ENCODE measurements at regions not wholly inside any gene's neighbourhood (a gene's known extent, or its start where the extent isn't known, plus 50 kb on each side); places are given as distances from the start of the nearest gene placed in this dataset.

DNA sequence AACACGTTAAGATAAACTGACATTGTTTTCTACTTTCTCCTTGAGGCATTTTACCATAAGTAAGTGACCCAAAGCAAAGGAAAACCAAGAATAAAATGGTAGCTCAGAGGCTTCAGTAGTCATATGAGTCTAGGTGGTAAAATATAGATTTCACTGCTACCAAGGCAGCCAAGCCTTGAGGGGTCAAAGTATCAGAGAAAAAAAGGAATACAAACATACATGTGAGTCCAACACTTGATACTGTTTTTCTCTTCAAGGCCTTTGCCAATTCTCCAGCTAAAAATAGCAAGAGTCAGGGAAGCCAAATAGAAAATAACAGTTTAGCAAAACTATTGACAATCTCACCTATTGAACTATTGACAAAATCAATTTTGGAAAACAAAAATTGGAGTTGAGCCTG lies 925.9 kb downstream of the BCL11A start:
- H3K9ac ChIP-seq (ENCODE audit: low read depth in 1 of 3, low read length in 3 of 3) = no peak overlapping the region
- H3K36me3 ChIP-seq (ENCODE audit: control insufficient read depth in 3 of 3, insufficient read depth in 3 of 3, low read length in 3 of 3) = no peaks in the 10 kb centered on the region
- no peak overlapping the region for H3K27ac ChIP-seq (ENCODE audit: low read depth, low read length)
- no peaks in the 10 kb centered on the region for H3K27me3 ChIP-seq (ENCODE audit: control insufficient read depth in 3 of 3, insufficient read depth in 3 of 3, low read length in 3 of 3)
- no peak overlapping the region for H3K4me3 ChIP-seq (ENCODE audit: low read length in 3 of 3)
- H3K4me1 ChIP-seq (ENCODE audit: control insufficient read depth in 3 of 3, insufficient read depth in 3 of 3, low read length in 3 of 3) = peaks cover 0 to 5% (median 0%) of the 10 kb centered on the region in 3 donors
- peaks cover 0 to 3% (median 0%) of the 10 kb centered on the region in 3 donors for H3K9me3 ChIP-seq (ENCODE audit: control insufficient read depth in 3 of 3, low read length in 3 of 3)

GRCh38 chr2:59622599-59623308 lies 930.7 kb downstream of the BCL11A start:
- no peak overlapping the region for H3K4me3 ChIP-seq (ENCODE audit: low read length in 3 of 3)
- H3K9me3 ChIP-seq (ENCODE audit: control insufficient read depth in 3 of 3, low read length in 3 of 3) = no peaks in the 10 kb centered on the region
- H3K36me3 ChIP-seq (ENCODE audit: control insufficient read depth in 3 of 3, insufficient read depth in 3 of 3, low read length in 3 of 3) = no peaks in the 10 kb centered on the region
- no peak overlapping the region for H3K27ac ChIP-seq (ENCODE audit: low read depth, low read length)
- H3K9ac ChIP-seq (ENCODE audit: low read depth in 1 of 3, low read length in 3 of 3) = no peak overlapping the region
- no peaks in the 10 kb centered on the region for H3K27me3 ChIP-seq (ENCODE audit: control insufficient read depth in 3 of 3, insufficient read depth in 3 of 3, low read length in 3 of 3)
- peaks cover 0 to 5% (median 0%) of the 10 kb centered on the region in 3 donors for H3K4me1 ChIP-seq (ENCODE audit: control insufficient read depth in 3 of 3, insufficient read depth in 3 of 3, low read length in 3 of 3)

DNA sequence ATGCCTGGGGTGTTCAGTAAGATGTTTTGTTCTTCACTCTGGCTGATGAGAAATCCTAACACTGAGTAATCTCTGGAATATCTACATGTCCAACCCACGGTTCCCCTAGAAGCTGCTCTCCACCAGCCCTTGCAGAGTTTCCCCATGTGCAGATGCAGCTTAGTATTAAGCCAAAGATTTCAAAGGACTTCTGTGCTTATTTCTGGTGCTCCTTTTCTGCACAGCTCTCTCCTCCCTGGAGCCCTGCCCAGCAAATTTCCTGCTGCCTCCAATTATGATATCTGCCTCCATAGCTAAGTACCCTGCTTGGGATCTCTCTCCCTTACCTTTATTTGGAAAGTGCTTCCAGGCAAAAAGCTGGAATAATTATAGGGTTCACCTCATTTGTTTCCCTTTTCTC lies 949.3 kb downstream of the BCL11A start:
- Histone ChIP-seq H3K9ac (ENCODE audit: low read depth in 1 of 3, low read length in 3 of 3) (no peak overlapping the region), H3K4me1 (ENCODE audit: control insufficient read depth in 3 of 3, insufficient read depth in 3 of 3, low read length in 3 of 3) (no peaks in the 10 kb centered on the region), H3K36me3 (ENCODE audit: control insufficient read depth in 3 of 3, insufficient read depth in 3 of 3, low read length in 3 of 3) (no peaks in the 10 kb centered on the region), H3K27me3 (ENCODE audit: control insufficient read depth in 3 of 3, insufficient read depth in 3 of 3, low read length in 3 of 3) (no peaks in the 10 kb centered on the region), H3K27ac (ENCODE audit: low read depth, low read length) (no peak overlapping the region), H3K4me3 (ENCODE audit: low read length in 3 of 3) (no peak overlapping the region), H3K9me3 (ENCODE audit: control insufficient read depth in 3 of 3, low read length in 3 of 3) (peaks cover 0 to 4% (median 0%) of the 10 kb centered on the region in 3 donors)

- no peaks in the 10 kb centered on the region for H3K36me3 ChIP-seq (ENCODE audit: control insufficient read depth in 3 of 3, insufficient read depth in 3 of 3, low read length in 3 of 3)
- no peaks in the 10 kb centered on the region for H3K27me3 ChIP-seq (ENCODE audit: control insufficient read depth in 3 of 3, insufficient read depth in 3 of 3, low read length in 3 of 3)
- no peak overlapping the region for H3K4me3 ChIP-seq (ENCODE audit: low read length in 3 of 3)
- H3K9ac ChIP-seq (ENCODE audit: low read depth in 1 of 3, low read length in 3 of 3) = no peak overlapping the region
- no peak overlapping the region for H3K27ac ChIP-seq (ENCODE audit: low read depth, low read length)
- H3K9me3 ChIP-seq (ENCODE audit: control insufficient read depth in 3 of 3, low read length in 3 of 3) = no peaks in the 10 kb centered on the region
- H3K4me1 ChIP-seq (ENCODE audit: control insufficient read depth in 3 of 3, insufficient read depth in 3 of 3, low read length in 3 of 3) = no peaks in the 10 kb centered on the region
These were observed 958.7 kb downstream of the BCL11A start for GRCh38 chr2:59594671-59595222.

DNA sequence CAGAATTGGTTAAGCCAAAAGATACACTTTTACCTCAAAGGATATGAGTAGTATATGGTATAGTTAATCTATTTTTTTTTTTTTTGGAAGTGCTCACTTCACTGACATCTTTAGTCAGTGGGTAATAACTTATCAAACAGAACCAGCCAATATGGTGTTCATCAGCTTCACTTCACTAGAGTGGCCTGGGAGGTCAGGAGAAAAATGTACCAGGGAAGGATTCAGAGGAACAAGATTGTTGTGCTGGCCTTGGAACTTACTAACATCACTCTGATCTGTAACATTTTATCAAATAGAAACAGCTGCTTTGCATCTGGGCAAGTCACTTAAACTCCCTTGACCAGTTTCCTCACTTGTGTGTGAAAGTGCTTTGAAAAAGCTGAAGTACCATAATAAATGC lies 962.7 kb downstream of the BCL11A start:
- Histone ChIP-seq H3K4me1 (ENCODE audit: control insufficient read depth in 3 of 3, insufficient read depth in 3 of 3, low read length in 3 of 3) (no peaks in the 10 kb centered on the region), H3K9me3 (ENCODE audit: control insufficient read depth in 3 of 3, low read length in 3 of 3) (no peaks in the 10 kb centered on the region), H3K4me3 (ENCODE audit: low read length in 3 of 3) (no peak overlapping the region), H3K27me3 (ENCODE audit: control insufficient read depth in 3 of 3, insufficient read depth in 3 of 3, low read length in 3 of 3) (peaks cover 0 to 3% (median 0%) of the 10 kb centered on the region in 3 donors), H3K9ac (ENCODE audit: low read depth in 1 of 3, low read length in 3 of 3) (no peak overlapping the region), H3K36me3 (ENCODE audit: control insufficient read depth in 3 of 3, insufficient read depth in 3 of 3, low read length in 3 of 3) (no peaks in the 10 kb centered on the region), H3K27ac (ENCODE audit: low read depth, low read length) (no peak overlapping the region)

DNA sequence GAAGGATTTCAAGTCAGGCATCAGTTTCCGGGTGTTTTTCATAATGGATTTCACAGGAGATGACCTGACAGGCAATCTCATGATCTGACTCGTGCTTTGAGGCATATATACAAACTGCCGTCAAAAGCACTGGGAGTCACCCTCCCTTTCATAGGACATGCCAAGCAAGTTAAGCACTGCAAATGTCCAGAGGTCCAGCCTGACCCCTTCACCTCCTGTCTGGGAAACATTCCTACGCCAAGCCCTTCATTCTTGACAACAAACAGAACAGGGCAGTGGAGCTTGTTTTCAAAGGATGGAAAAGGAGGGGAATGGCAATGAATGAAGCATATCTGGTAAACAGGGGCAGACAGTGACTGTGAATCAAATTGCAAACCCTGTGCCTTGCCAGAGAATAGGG lies 963.6 kb downstream of the BCL11A start:
- no peak overlapping the region for H3K4me3 ChIP-seq (ENCODE audit: low read length in 3 of 3)
- H3K27me3 ChIP-seq (ENCODE audit: control insufficient read depth in 3 of 3, insufficient read depth in 3 of 3, low read length in 3 of 3) = peaks cover 0 to 3% (median 0%) of the 10 kb centered on the region in 3 donors
- no peak overlapping the region for H3K27ac ChIP-seq (ENCODE audit: low read depth, low read length)
- no peaks in the 10 kb centered on the region for H3K36me3 ChIP-seq (ENCODE audit: control insufficient read depth in 3 of 3, insufficient read depth in 3 of 3, low read length in 3 of 3)
- H3K9ac ChIP-seq (ENCODE audit: low read depth in 1 of 3, low read length in 3 of 3) = no peak overlapping the region
- no peaks in the 10 kb centered on the region for H3K9me3 ChIP-seq (ENCODE audit: control insufficient read depth in 3 of 3, low read length in 3 of 3)
- H3K4me1 ChIP-seq (ENCODE audit: control insufficient read depth in 3 of 3, insufficient read depth in 3 of 3, low read length in 3 of 3) = no peaks in the 10 kb centered on the region

DNA sequence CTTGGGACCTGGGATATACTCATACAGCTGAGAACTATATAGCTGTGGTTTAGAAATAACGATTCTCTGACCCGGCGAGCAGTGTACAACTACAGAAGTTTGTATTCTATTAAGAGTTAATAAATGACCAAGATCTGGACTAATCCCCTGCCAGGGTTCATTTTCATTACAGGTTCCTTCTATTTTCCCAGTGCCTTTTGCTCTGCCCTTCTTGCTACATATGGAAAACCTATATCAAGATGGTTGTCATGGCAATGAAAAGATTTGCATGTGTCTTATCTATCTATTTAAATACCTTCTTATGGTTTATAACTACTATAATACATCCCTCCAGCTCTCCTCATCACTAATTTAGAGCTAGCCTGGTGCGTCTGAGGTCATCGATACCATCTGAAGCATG lies 965.2 kb downstream of the BCL11A start:
- Histone ChIP-seq H3K27ac (ENCODE audit: low read depth, low read length) (no peak overlapping the region), H3K9me3 (ENCODE audit: control insufficient read depth in 3 of 3, low read length in 3 of 3) (no peaks in the 10 kb centered on the region), H3K4me3 (ENCODE audit: low read length in 3 of 3) (no peak overlapping the region), H3K27me3 (ENCODE audit: control insufficient read depth in 3 of 3, insufficient read depth in 3 of 3, low read length in 3 of 3) (peaks cover 0 to 3% (median 0%) of the 10 kb centered on the region in 3 donors), H3K4me1 (ENCODE audit: control insufficient read depth in 3 of 3, insufficient read depth in 3 of 3, low read length in 3 of 3) (no peaks in the 10 kb centered on the region), H3K36me3 (ENCODE audit: control insufficient read depth in 3 of 3, insufficient read depth in 3 of 3, low read length in 3 of 3) (no peaks in the 10 kb centered on the region), H3K9ac (ENCODE audit: low read depth in 1 of 3, low read length in 3 of 3) (no peak overlapping the region)

GRCh38 chr2:59586176-59586575 lies 967.3 kb downstream of the BCL11A start:
- no peaks in the 10 kb centered on the region for H3K9me3 ChIP-seq (ENCODE audit: control insufficient read depth in 3 of 3, low read length in 3 of 3)
- H3K9ac ChIP-seq (ENCODE audit: low read depth in 1 of 3, low read length in 3 of 3) = no peak overlapping the region
- H3K27me3 ChIP-seq (ENCODE audit: control insufficient read depth in 3 of 3, insufficient read depth in 3 of 3, low read length in 3 of 3) = peaks cover 0 to 3% (median 0%) of the 10 kb centered on the region in 3 donors
- H3K27ac ChIP-seq (ENCODE audit: low read depth, low read length) = no peak overlapping the region
- no peak overlapping the region for H3K4me3 ChIP-seq (ENCODE audit: low read length in 3 of 3)
- H3K4me1 ChIP-seq (ENCODE audit: control insufficient read depth in 3 of 3, insufficient read depth in 3 of 3, low read length in 3 of 3) = no peaks in the 10 kb centered on the region
- no peaks in the 10 kb centered on the region for H3K36me3 ChIP-seq (ENCODE audit: control insufficient read depth in 3 of 3, insufficient read depth in 3 of 3, low read length in 3 of 3)

GRCh38 chr2:59585655-59586054 lies 967.8 kb downstream of the BCL11A start:
- H3K9me3 ChIP-seq (ENCODE audit: control insufficient read depth in 3 of 3, low read length in 3 of 3) = no peaks in the 10 kb centered on the region
- H3K9ac ChIP-seq (ENCODE audit: low read depth in 1 of 3, low read length in 3 of 3) = no peak overlapping the region
- peaks cover 0 to 3% (median 0%) of the 10 kb centered on the region in 3 donors for H3K27me3 ChIP-seq (ENCODE audit: control insufficient read depth in 3 of 3, insufficient read depth in 3 of 3, low read length in 3 of 3)
- no peaks in the 10 kb centered on the region for H3K36me3 ChIP-seq (ENCODE audit: control insufficient read depth in 3 of 3, insufficient read depth in 3 of 3, low read length in 3 of 3)
- no peak overlapping the region for H3K27ac ChIP-seq (ENCODE audit: low read depth, low read length)
- H3K4me1 ChIP-seq (ENCODE audit: control insufficient read depth in 3 of 3, insufficient read depth in 3 of 3, low read length in 3 of 3) = no peaks in the 10 kb centered on the region
- H3K4me3 ChIP-seq (ENCODE audit: low read length in 3 of 3) = no peak overlapping the region

DNA sequence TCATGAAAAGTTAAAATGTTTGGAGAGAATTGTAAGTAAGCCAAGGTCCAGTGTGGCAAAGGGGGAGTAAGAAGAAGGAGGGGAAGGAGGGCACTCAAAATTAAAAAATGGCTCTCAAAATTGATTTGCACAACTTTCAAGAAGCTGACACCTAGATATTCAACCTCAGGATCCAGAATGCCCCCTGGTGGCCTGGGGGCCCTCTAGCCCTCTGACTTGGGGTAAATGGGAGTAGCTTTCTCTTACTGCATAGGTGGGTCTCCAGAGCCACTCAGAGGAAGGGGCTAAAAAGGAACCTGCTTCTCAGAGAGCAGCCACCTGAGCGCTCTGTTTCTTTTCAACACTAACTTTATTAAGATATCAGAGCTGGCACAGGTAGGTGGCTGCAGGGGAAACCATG lies 968.5 kb downstream of the BCL11A start:
- H3K36me3 ChIP-seq (ENCODE audit: control insufficient read depth in 3 of 3, insufficient read depth in 3 of 3, low read length in 3 of 3) = no peaks in the 10 kb centered on the region
- no peaks in the 10 kb centered on the region for H3K9me3 ChIP-seq (ENCODE audit: control insufficient read depth in 3 of 3, low read length in 3 of 3)
- H3K27me3 ChIP-seq (ENCODE audit: control insufficient read depth in 3 of 3, insufficient read depth in 3 of 3, low read length in 3 of 3) = peaks cover 0 to 3% (median 0%) of the 10 kb centered on the region in 3 donors
- H3K27ac ChIP-seq (ENCODE audit: low read depth, low read length) = no peak overlapping the region
- no peak overlapping the region for H3K9ac ChIP-seq (ENCODE audit: low read depth in 1 of 3, low read length in 3 of 3)
- no peaks in the 10 kb centered on the region for H3K4me1 ChIP-seq (ENCODE audit: control insufficient read depth in 3 of 3, insufficient read depth in 3 of 3, low read length in 3 of 3)
- no peak overlapping the region for H3K4me3 ChIP-seq (ENCODE audit: low read length in 3 of 3)

All from skeletal muscle tissue (tissue), 3 donors.